ENCODE measurements at regions not wholly inside any gene's neighbourhood (a gene's known extent, or its start where the extent isn't known, plus 50 kb on each side); places are given as distances from the start of the nearest gene placed in this dataset.
A peak's percentile ranks its signal among the peaks of the same experiment; 100 is the strongest.

DNA sequence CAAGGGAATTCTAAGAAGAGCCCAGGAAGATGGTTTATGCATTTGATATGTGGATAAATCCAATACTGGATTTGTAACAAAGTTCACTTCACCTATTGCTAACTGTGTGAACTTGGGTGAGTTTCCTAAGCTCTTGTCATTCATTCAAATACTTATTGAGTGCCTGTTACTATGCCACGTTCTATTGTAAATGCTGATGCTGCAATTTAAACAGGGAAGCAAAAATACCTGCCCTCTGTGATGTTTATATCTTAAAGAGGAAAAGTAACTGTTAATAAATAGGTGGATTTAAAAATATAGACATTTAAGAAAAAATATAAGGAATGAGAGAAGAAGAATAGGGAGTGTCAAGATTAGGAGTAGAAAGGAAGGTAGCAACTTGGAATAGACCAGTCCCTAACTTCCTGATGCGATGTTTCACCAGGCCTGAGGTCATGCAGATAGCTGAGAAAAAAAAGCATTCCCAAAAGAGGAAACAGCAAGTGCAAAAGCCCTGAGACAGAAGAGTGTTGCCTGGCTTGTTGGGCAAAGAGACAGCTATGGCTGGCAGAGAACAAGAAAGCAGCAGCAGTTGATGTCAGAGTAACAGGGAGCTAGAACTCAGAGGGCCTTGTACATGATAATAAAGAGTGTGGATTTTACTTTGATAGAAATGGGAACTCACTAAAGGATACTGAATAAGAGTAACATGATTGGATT, 54.3 kb upstream of the TCF21 start:
- Mint-ChIP-seq H3K4me3 (no peak overlapping the region), H3K4me1 (peaks cover 8% of the 10 kb centered on the region), H3K27ac (no peak overlapping the region), H3K36me3 (ENCODE audit: low read depth) (no peaks in the 10 kb centered on the region), H3K27me3 (ENCODE audit: insufficient read depth) (peaks cover 3% of the 10 kb centered on the region), H3K9me3 (no peaks in the 10 kb centered on the region)
- WGBS, 2 experiments (ENCODE audit: insufficient coverage in 1 of 2, insufficient read length in 1 of 2), result 83 to 93% methylated on average over 2 of the region's 2 CpGs
- no peak for DNase-seq
- H3K9me3 ChIP-seq (ENCODE audit: control insufficient read depth, low read length), result no peaks in the 10 kb centered on the region
- no peaks in the 10 kb centered on the region for H3K36me3 ChIP-seq (ENCODE audit: control insufficient read depth, insufficient read depth, low read length)
- H3K4me3 ChIP-seq (ENCODE audit: low read length), result no peak overlapping the region
- H3K9ac ChIP-seq (ENCODE audit: extremely low read depth, low read length, poor library complexity, severe bottlenecking), result no peak overlapping the region
- TF ChIP-seq, protein P1, sequence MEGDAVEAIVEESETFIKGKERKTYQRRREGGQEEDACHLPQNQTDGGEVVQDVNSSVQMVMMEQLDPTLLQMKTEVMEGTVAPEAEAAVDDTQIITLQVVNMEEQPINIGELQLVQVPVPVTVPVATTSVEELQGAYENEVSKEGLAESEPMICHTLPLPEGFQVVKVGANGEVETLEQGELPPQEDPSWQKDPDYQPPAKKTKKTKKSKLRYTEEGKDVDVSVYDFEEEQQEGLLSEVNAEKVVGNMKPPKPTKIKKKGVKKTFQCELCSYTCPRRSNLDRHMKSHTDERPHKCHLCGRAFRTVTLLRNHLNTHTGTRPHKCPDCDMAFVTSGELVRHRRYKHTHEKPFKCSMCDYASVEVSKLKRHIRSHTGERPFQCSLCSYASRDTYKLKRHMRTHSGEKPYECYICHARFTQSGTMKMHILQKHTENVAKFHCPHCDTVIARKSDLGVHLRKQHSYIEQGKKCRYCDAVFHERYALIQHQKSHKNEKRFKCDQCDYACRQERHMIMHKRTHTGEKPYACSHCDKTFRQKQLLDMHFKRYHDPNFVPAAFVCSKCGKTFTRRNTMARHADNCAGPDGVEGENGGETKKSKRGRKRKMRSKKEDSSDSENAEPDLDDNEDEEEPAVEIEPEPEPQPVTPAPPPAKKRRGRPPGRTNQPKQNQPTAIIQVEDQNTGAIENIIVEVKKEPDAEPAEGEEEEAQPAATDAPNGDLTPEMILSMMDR (conservative IDR thresholded peaks at IDR 0.05), result no peak
- no peak overlapping the region for H3K27ac ChIP-seq (ENCODE audit: low read depth, low read length)
- no peaks in the 10 kb centered on the region for H3K4me1 ChIP-seq (ENCODE audit: control insufficient read depth, insufficient read depth, low read length)
- peaks cover 5% of the 10 kb centered on the region for H3K27me3 ChIP-seq (ENCODE audit: control insufficient read depth, insufficient read depth, low read length, poor library complexity, severe bottlenecking)

DNA sequence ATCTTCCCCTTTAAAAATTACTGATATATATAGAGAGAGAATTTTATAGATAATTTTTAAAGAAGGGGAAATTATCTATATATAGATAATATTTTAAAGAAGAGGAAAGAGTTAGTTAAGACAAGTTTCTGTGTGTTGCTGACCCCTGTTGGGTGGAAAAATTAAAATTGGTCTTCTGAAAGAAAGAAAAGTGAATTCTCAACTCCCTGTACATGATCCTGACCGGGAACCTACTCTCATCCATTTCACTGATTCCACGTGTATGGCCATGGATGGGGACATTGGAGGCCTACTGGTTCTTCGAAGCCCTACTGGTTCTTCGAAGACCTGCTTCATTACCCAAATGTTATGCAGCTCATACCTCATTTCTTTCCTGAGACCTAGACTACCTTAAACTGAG, 53.0 kb upstream of the TCF21 start:
- Mint-ChIP-seq H3K9me3 (no peaks in the 10 kb centered on the region), H3K27ac (no peak overlapping the region), H3K36me3 (ENCODE audit: low read depth) (no peaks in the 10 kb centered on the region), H3K4me3 (no peak overlapping the region), H3K4me1 (peaks cover 8% of the 10 kb centered on the region), H3K27me3 (ENCODE audit: insufficient read depth) (no peaks in the 10 kb centered on the region)
- Histone ChIP-seq H3K27ac (ENCODE audit: low read depth, low read length) (no peak overlapping the region), H3K9me3 (ENCODE audit: control insufficient read depth, low read length) (no peaks in the 10 kb centered on the region), H3K4me3 (ENCODE audit: low read length) (no peak overlapping the region), H3K36me3 (ENCODE audit: control insufficient read depth, insufficient read depth, low read length) (no peaks in the 10 kb centered on the region), H3K27me3 (ENCODE audit: control insufficient read depth, insufficient read depth, low read length, poor library complexity, severe bottlenecking) (peaks cover 5% of the 10 kb centered on the region), H3K9ac (ENCODE audit: extremely low read depth, low read length, poor library complexity, severe bottlenecking) (no peak overlapping the region), H3K4me1 (ENCODE audit: control insufficient read depth, insufficient read depth, low read length) (no peaks in the 10 kb centered on the region)
- DNase-seq, result no peak
- WGBS, 2 experiments (ENCODE audit: insufficient coverage in 1 of 2, insufficient read length in 1 of 2), result 91 to 92% methylated on average over 4 of the region's 4 CpGs
- TF ChIP-seq, protein P1 (conservative IDR thresholded peaks at IDR 0.05), result peak; percentile 26

DNA sequence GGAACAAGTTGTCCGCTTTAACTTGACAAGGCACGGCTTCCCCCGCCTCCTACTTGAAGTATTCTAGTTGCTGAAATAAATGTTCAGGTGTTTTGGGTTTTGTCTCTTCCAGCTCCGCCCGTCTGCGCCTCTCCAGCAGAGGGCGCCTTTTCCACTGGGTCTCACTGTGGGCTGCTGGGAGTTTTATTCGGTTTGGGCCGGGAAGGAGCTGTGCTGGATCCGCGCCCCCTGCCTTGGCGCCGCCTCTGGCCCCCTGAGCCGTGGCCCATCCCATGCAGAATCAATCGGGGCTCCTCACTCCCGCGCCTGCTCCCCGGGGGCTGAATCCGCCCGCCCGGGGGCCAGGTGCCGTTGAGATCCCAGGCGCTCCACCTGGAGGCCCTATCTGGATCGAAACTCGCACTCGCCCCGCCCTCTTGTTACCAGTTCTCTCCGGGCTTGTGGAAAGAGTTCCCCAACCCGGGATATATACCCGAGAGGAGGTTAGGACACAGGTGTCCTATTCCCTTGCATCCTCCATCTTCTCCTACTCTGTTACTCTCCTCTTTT, 51.0 kb upstream of the TCF21 start:
- TF ChIP-seq, protein P1 (conservative IDR thresholded peaks at IDR 0.05), result peak; percentile 99
- H3K36me3 ChIP-seq (ENCODE audit: control insufficient read depth, insufficient read depth, low read length), result no peaks in the 10 kb centered on the region
- Mint-ChIP-seq H3K4me3 (peak overlapping the region; percentile 67), H3K27me3 (ENCODE audit: insufficient read depth) (no peaks in the 10 kb centered on the region), H3K36me3 (ENCODE audit: low read depth) (no peaks in the 10 kb centered on the region), H3K27ac (peak overlapping the region; percentile 53), H3K4me1 (peaks cover 16% of the 10 kb centered on the region), H3K9me3 (no peaks in the 10 kb centered on the region)
- peak overlapping the region; percentile 76 for H3K4me3 ChIP-seq (ENCODE audit: low read length)
- no peak overlapping the region for H3K27ac ChIP-seq (ENCODE audit: low read depth, low read length)
- H3K9ac ChIP-seq (ENCODE audit: extremely low read depth, low read length, poor library complexity, severe bottlenecking), result peak overlapping the region; percentile 63
- peak; percentile 96 for DNase-seq
- H3K9me3 ChIP-seq (ENCODE audit: control insufficient read depth, low read length), result no peaks in the 10 kb centered on the region
- H3K4me1 ChIP-seq (ENCODE audit: control insufficient read depth, insufficient read depth, low read length), result no peaks in the 10 kb centered on the region
- H3K27me3 ChIP-seq (ENCODE audit: control insufficient read depth, insufficient read depth, low read length, poor library complexity, severe bottlenecking), result peaks cover 5% of the 10 kb centered on the region
- WGBS, 2 experiments (ENCODE audit: insufficient coverage in 1 of 2, insufficient read length in 1 of 2), result 4 to 12% methylated on average over 7 to 30 of the region's 30 CpGs

All from endodermal cell (in vitro differentiated cells).